GM21528 (cell line): ENCODE measurements at regions not wholly inside any gene's neighbourhood (a gene's known extent, or its start where the extent isn't known, plus 50 kb on each side); places are given as distances from the start of the nearest gene placed in this dataset.
"Not testable (repeated sequence)": the region's sequence is repeated elsewhere in the genome, so short reads cannot be mapped to it uniquely, and the experiment has no call there.

Source experiments
- ATAC-seq: cut with Tn5 transposase; IDR thresholded peaks from one replicate; pipeline ENCODE4 v1.9.1; 2021; ENCODE audit warnings: mild to moderate bottlenecking, moderate library complexity; ENCODE audit not compliant: unreplicated experiment, low FRiP score

GRCh38 chr14:34303811-34304210, 158.2 kb downstream of the SPTSSA start:
- no peak for ATAC-seq

- no peak for ATAC-seq
These were observed 159.4 kb downstream of the SPTSSA start for GRCh38 chr14:34302654-34303053.

- ATAC-seq = no peak
These were observed 160.9 kb downstream of the SPTSSA start for GRCh38 chr14:34300882-34301734.

- ATAC-seq = no peak
These were observed 161.7 kb downstream of the SPTSSA start for GRCh38 chr14:34300330-34300729.

- no peak for ATAC-seq
These were observed 162.7 kb downstream of the SPTSSA start for GRCh38 chr14:34299360-34299759.

- ATAC-seq = no peak
These were observed 164.1 kb downstream of the SPTSSA start for GRCh38 chr14:34297786-34298520.

GRCh38 chr14:34283590-34283989, 178.4 kb downstream of the SPTSSA start:
- no peak for ATAC-seq

- no peak for ATAC-seq
These were observed 184.8 kb downstream of the SPTSSA start for GRCh38 chr14:34277191-34277590.

- no peak for ATAC-seq
These were observed 186.5 kb downstream of the SPTSSA start for GRCh38 chr14:34275530-34275929.

- no peak for ATAC-seq
These were observed 187.0 kb downstream of the SPTSSA start for GRCh38 chr14:34275078-34275477.

- ATAC-seq = not testable (repeated sequence)
These were observed 188.3 kb downstream of the SPTSSA start for GRCh38 chr14:34273716-34274115.

- no peak for ATAC-seq
These were observed 191.7 kb downstream of the SPTSSA start for GRCh38 chr14:34270361-34270760.

- ATAC-seq = no peak
These were observed 195.7 kb downstream of the SPTSSA start for GRCh38 chr14:34266344-34266743.

- no peak for ATAC-seq
These were observed 199.7 kb downstream of the SPTSSA start for GRCh38 chr14:34262127-34262910.

- ATAC-seq = no peak
These were observed 202.0 kb downstream of the SPTSSA start for GRCh38 chr14:34259996-34260395.

- ATAC-seq = no peak
These were observed 203.7 kb downstream of the SPTSSA start for GRCh38 chr14:34258318-34258717.

GRCh38 chr14:34257505-34257904, 204.5 kb downstream of the SPTSSA start:
- ATAC-seq = no peak

GRCh38 chr14:34256223-34256622, 205.8 kb downstream of the SPTSSA start:
- no peak for ATAC-seq

GRCh38 chr14:34254571-34254970, 207.5 kb downstream of the SPTSSA start:
- no peak for ATAC-seq

GRCh38 chr14:34254031-34254430, 208.0 kb downstream of the SPTSSA start:
- ATAC-seq = no peak

- no peak for ATAC-seq
These were observed 209.8 kb downstream of the SPTSSA start for GRCh38 chr14:34252227-34252626.
